ENCODE measurements at regions not wholly inside any gene's neighbourhood (a gene's known extent, or its start where the extent isn't known, plus 50 kb on each side); places are given as distances from the start of the nearest gene placed in this dataset.
A peak's percentile ranks its signal among the peaks of the same experiment; 100 is the strongest.

DNA sequence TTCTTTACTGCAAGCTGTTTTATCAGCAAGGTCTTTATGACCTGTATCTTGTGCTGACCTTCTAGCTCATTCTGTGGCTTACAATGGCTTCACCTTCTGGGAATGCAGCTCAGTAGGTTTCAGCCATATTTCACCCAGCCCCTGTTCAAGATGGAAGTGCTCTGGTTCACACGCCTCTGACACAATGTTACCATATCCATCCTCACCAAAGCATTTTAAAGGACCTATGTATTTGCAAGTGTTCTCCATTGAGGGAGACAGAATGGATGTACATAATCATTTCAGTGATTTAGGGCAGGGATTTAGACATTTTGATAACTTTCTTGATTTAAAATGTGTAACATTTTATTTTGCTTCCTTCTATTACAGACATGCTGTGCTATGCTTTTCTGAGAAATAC lies 182.3 kb upstream of the FN1 start (continued):
- TF ChIP-seq CEBPG (CRISPR knock-in tag; IDR thresholded peaks at IDR 0.05) (no peak), CEBPG (tag; conservative IDR thresholded peaks at IDR 0.05 in 1 of 2, IDR thresholded peaks at IDR 0.05 in 1 of 2) (no peak), ESRRA (IDR thresholded peaks at IDR 0.05; ENCODE audit: borderline replicate concordance, low read depth) (no peak), SETDB1 (IDR thresholded peaks at IDR 0.05; ENCODE audit: low read length) (no peak), CXXC5 (CRISPR knock-in tag; IDR thresholded peaks at IDR 0.05) (peak; percentile 58; the same call in 1 of the 2 replicates), ARID1B (IDR thresholded peaks at IDR 0.05) (no peak), RFX1 (IDR thresholded peaks at IDR 0.05) (no peak), SRSF1 (IDR thresholded peaks at IDR 0.05; ENCODE audit: low read depth, low read length) (no peak), MEF2A (IDR thresholded peaks at IDR 0.05; ENCODE audit: control insufficient read depth, low read depth, low read length) (no peak), BACH1 (tag; IDR thresholded peaks at IDR 0.05) (0 out of 2 replicates have a peak, but pooled peaks have one; percentile 20), SMARCA4 (IDR thresholded peaks at IDR 0.05) (no peak), MBD2 (IDR thresholded peaks at IDR 0.05; ENCODE audit: borderline replicate concordance, low read depth) (no peak), GABPB1 (CRISPR knock-in tag; IDR thresholded peaks at IDR 0.05) (no peak), HNRNPL (IDR thresholded peaks at IDR 0.05; ENCODE audit: low read depth, low read length) (no peak), IFI16 (CRISPR knock-in tag; IDR thresholded peaks at IDR 0.05) (no peak), SIX5 (IDR thresholded peaks at IDR 0.05; ENCODE audit: borderline replicate concordance in 1 of 2, insufficient read depth in 1 of 2, low read depth in 1 of 2, low read length in 2 of 2) (no peak), MECOM (CRISPR knock-in tag; IDR thresholded peaks at IDR 0.05) (peak; percentile 80), DNMT1 (IDR thresholded peaks at IDR 0.05) (no peak), GATA2 (CRISPR knock-in tag; IDR thresholded peaks at IDR 0.05) (no peak), RHOXF2B (CRISPR knock-in tag; conservative IDR thresholded peaks at IDR 0.05) (no peak), ZNF184 (CRISPR knock-in tag; IDR thresholded peaks at IDR 0.05) (no peak), HDGF (IDR thresholded peaks at IDR 0.05) (no peak), TBP (optimal IDR thresholded peaks at IDR 0.05; ENCODE audit: low read depth, low read length) (no peak), ETV1 (tag; conservative IDR thresholded peaks at IDR 0.05; ENCODE audit: low read depth) (0 out of 2 replicates have a peak, but pooled peaks have one; percentile 21), C11orf30 (IDR thresholded peaks at IDR 0.05; ENCODE audit: low read depth) (no peak)
- TF ChIP-seq, protein P1, sequence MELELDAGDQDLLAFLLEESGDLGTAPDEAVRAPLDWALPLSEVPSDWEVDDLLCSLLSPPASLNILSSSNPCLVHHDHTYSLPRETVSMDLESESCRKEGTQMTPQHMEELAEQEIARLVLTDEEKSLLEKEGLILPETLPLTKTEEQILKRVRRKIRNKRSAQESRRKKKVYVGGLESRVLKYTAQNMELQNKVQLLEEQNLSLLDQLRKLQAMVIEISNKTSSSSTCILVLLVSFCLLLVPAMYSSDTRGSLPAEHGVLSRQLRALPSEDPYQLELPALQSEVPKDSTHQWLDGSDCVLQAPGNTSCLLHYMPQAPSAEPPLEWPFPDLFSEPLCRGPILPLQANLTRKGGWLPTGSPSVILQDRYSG (tag; conservative IDR thresholded peaks at IDR 0.05; ENCODE audit: low read depth): 0 out of 2 replicates have a peak, but pooled peaks have one; percentile 25
- TF ChIP-seq, protein P2, sequence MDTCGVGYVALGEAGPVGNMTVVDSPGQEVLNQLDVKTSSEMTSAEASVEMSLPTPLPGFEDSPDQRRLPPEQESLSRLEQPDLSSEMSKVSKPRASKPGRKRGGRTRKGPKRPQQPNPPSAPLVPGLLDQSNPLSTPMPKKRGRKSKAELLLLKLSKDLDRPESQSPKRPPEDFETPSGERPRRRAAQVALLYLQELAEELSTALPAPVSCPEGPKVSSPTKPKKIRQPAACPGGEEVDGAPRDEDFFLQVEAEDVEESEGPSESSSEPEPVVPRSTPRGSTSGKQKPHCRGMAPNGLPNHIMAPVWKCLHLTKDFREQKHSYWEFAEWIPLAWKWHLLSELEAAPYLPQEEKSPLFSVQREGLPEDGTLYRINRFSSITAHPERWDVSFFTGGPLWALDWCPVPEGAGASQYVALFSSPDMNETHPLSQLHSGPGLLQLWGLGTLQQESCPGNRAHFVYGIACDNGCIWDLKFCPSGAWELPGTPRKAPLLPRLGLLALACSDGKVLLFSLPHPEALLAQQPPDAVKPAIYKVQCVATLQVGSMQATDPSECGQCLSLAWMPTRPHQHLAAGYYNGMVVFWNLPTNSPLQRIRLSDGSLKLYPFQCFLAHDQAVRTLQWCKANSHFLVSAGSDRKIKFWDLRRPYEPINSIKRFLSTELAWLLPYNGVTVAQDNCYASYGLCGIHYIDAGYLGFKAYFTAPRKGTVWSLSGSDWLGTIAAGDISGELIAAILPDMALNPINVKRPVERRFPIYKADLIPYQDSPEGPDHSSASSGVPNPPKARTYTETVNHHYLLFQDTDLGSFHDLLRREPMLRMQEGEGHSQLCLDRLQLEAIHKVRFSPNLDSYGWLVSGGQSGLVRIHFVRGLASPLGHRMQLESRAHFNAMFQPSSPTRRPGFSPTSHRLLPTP (IDR thresholded peaks at IDR 0.05; ENCODE audit: borderline replicate concordance, extremely low read depth, insufficient read length): no peak
- TF ChIP-seq, protein P3, sequence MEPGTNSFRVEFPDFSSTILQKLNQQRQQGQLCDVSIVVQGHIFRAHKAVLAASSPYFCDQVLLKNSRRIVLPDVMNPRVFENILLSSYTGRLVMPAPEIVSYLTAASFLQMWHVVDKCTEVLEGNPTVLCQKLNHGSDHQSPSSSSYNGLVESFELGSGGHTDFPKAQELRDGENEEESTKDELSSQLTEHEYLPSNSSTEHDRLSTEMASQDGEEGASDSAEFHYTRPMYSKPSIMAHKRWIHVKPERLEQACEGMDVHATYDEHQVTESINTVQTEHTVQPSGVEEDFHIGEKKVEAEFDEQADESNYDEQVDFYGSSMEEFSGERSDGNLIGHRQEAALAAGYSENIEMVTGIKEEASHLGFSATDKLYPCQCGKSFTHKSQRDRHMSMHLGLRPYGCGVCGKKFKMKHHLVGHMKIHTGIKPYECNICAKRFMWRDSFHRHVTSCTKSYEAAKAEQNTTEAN (CRISPR knock-in tag; IDR thresholded peaks at IDR 0.05): no peak
